Right cardiac atrium (tissue), 5 donors: ENCODE measurements at regions not wholly inside any gene's neighbourhood (a gene's known extent, or its start where the extent isn't known, plus 50 kb on each side); places are given as distances from the start of the nearest gene placed in this dataset.
"Not testable (repeated sequence)": the region's sequence is repeated elsewhere in the genome, so short reads cannot be mapped to it uniquely, and the experiment has no call there.

Experiments used
- ATAC-seq, 2 donors: fragments of 200-7000 bp; cut with Tn5 transposase; one replicate each; pipeline versions ENCODE4 v1.8.0 to v1.9.1; 2020; ENCODE audit warnings: moderate library complexity in 2 of 2, mild to moderate bottlenecking in 1 of 2
- DNase-seq, 3 donors: peaks; one replicate each; pipeline ENCODE4 v3.0.0-alpha.2; 2020
- H3K27ac ChIP-seq: one replicate; pipeline ENCODE4 v1.5.1; 2013; ENCODE audit warnings: mild to moderate bottlenecking, low read length, control low read depth, moderate library complexity
- H3K27me3 ChIP-seq: one replicate; pipeline ENCODE4 v1.6.1; 2013; ENCODE audit not compliant: control insufficient read depth, insufficient read depth
- H3K4me1 ChIP-seq: one replicate; pipeline ENCODE4 v1.6.1; 2013; ENCODE audit warnings: low read length; ENCODE audit not compliant: control insufficient read depth, insufficient read depth
- H3K4me3 ChIP-seq: one replicate; pipeline ENCODE4 v1.5.1; 2013; ENCODE audit warnings: low read length, control low read depth
- H3K9me3 ChIP-seq: one replicate; pipeline ENCODE4 v1.6.1; 2013; ENCODE audit warnings: low read length; ENCODE audit not compliant: control insufficient read depth
- WGBS: extraction: QIAGEN DNeasy Blood & Tissue Kit; methylation state at CpG from one replicate; pipeline ENCODE4 v1.1.7; 2013; 5-methylcytosine and 5-hydroxymethylcytosine counted together
- intact Hi-C, 4 donors: fragments of 100-400 bp; cut with DNase I; formaldehyde crosslinking; loops; one replicate each; pipeline versions ENCODE4 v1.11.0 to v1.14.0; 2022 to 2023
- donor health status: healthy with polysubstance abuse.
- donor health status: DM: no; HTN: yes; CAD: no.
- donor health status: DM: no; HTN: no; CAD: no.
- donor health status: DM: no; HTN: yes; CAD: no; lungs with severe emphysema.
- donor health status: DM: yes; HTN: yes; CAD: no.

GRCh38 chr4:110399046-110399445 lies 76.9 kb upstream of the ENPEP start:
- WGBS: 80% methylated on average over 10 of the region's 10 CpGs
- ATAC-seq, H3K9me3 ChIP-seq, DNase-seq, intact Hi-C loops, H3K4me3 ChIP-seq, H3K4me1 ChIP-seq, H3K27ac ChIP-seq, H3K27me3 ChIP-seq: not testable (repeated sequence)

GRCh38 chr4:110396963-110397362 lies 79.0 kb upstream of the ENPEP start:
- Histone ChIP-seq H3K4me3 (no peak overlapping the region), H3K9me3 (no peaks in the 10 kb centered on the region), H3K27me3 (peaks cover 3% of the 10 kb centered on the region), H3K27ac (no peak overlapping the region), H3K4me1 (no peaks in the 10 kb centered on the region)
- 87% methylated on average over 2 of the region's 2 CpGs for WGBS
- no peak for DNase-seq
- intact Hi-C loops: no loop called here
- no peak for ATAC-seq

GRCh38 chr4:110395421-110395820 lies 80.5 kb upstream of the ENPEP start:
- Histone ChIP-seq H3K27ac (no peak overlapping the region), H3K27me3 (peaks cover 3% of the 10 kb centered on the region), H3K4me3 (no peak overlapping the region), H3K9me3 (no peaks in the 10 kb centered on the region), H3K4me1 (no peaks in the 10 kb centered on the region)
- DNase-seq (no peak), ATAC-seq (no peak)
- 85% methylated on average over 1 of the region's 1 CpG for WGBS
- intact Hi-C loops: no loop called here

- intact Hi-C loops: no loop called here
- Histone ChIP-seq H3K4me1 (no peaks in the 10 kb centered on the region), H3K27ac (no peak overlapping the region), H3K4me3 (no peak overlapping the region), H3K9me3 (no peaks in the 10 kb centered on the region), H3K27me3 (peaks cover 3% of the 10 kb centered on the region)
- no peak for DNase-seq
- no peak for ATAC-seq
These were observed 81.1 kb upstream of the ENPEP start for GRCh38 chr4:110394871-110395270.

GRCh38 chr4:110381784-110382183 lies 94.2 kb upstream of the ENPEP start:
- no peaks in the 10 kb centered on the region for H3K27me3 ChIP-seq
- no peak overlapping the region for H3K4me3 ChIP-seq
- no peaks in the 10 kb centered on the region for H3K4me1 ChIP-seq
- DNase-seq (no peak), ATAC-seq (no peak)
- no peak overlapping the region for H3K27ac ChIP-seq
- intact Hi-C loops: no loop called here
- no peaks in the 10 kb centered on the region for H3K9me3 ChIP-seq

GRCh38 chr4:110372485-110372884 lies 103.5 kb upstream of the ENPEP start:
- Histone ChIP-seq H3K4me1 (no peaks in the 10 kb centered on the region), H3K27me3 (no peaks in the 10 kb centered on the region), H3K9me3 (no peaks in the 10 kb centered on the region), H3K27ac (no peak overlapping the region), H3K4me3 (no peak overlapping the region)
- ATAC-seq: no peak
- WGBS: 68% methylated on average over 2 of the region's 2 CpGs
- no peak for DNase-seq
- intact Hi-C loops: no loop called here

- no peaks in the 10 kb centered on the region for H3K27me3 ChIP-seq
- no peaks in the 10 kb centered on the region for H3K9me3 ChIP-seq
- DNase-seq (no peak), ATAC-seq (no peak)
- intact Hi-C loops: no loop called here
- no peak overlapping the region for H3K27ac ChIP-seq
- WGBS: 55% methylated on average over 4 of the region's 4 CpGs
- no peak overlapping the region for H3K4me3 ChIP-seq
- no peaks in the 10 kb centered on the region for H3K4me1 ChIP-seq
These were observed 104.8 kb upstream of the ENPEP start for GRCh38 chr4:110371016-110371770.

GRCh38 chr4:110368409-110368808 lies 107.5 kb upstream of the ENPEP start:
- no peak for ATAC-seq
- WGBS: 89% methylated on average over 3 of the region's 3 CpGs

GRCh38 chr4:110367156-110367555 lies 108.8 kb upstream of the ENPEP start:
- intact Hi-C loops: no loop called here
- DNase-seq (no peak), ATAC-seq (no peak)
- no peaks in the 10 kb centered on the region for H3K27me3 ChIP-seq
- H3K4me3 ChIP-seq: no peak overlapping the region
- H3K4me1 ChIP-seq: peaks cover 1% of the 10 kb centered on the region
- no peak overlapping the region for H3K27ac ChIP-seq
- 83% methylated on average over 3 of the region's 3 CpGs for WGBS
- H3K9me3 ChIP-seq: no peaks in the 10 kb centered on the region

More at GRCh38 chr4:110368409-110368808, 107.5 kb upstream of the ENPEP start:
- no peak overlapping the region for H3K4me3 ChIP-seq
- H3K9me3 ChIP-seq: no peaks in the 10 kb centered on the region
- H3K27ac ChIP-seq: no peak overlapping the region
- H3K4me1 ChIP-seq: peaks cover 1% of the 10 kb centered on the region
- no peaks in the 10 kb centered on the region for H3K27me3 ChIP-seq
- intact Hi-C loops: no loop called here
- no peak for DNase-seq

GRCh38 chr4:110365761-110366160 lies 110.2 kb upstream of the ENPEP start:
- peaks cover 1% of the 10 kb centered on the region for H3K4me1 ChIP-seq
- intact Hi-C loops: no loop called here
- WGBS: 48% methylated on average over 1 of the region's 1 CpG

GRCh38 chr4:110364911-110365520 lies 110.9 kb upstream of the ENPEP start:
- H3K4me1 ChIP-seq: peaks cover 1% of the 10 kb centered on the region
- no peak overlapping the region for H3K4me3 ChIP-seq
- peak in 1 of 3 donors; percentile 57 for DNase-seq
- H3K27ac ChIP-seq: peak overlapping the region; percentile 23
- WGBS: 31% methylated on average over 3 of the region's 3 CpGs
- peak; percentile 51 to 70 for ATAC-seq
- intact Hi-C loops: no loop called here
- H3K27me3 ChIP-seq: no peaks in the 10 kb centered on the region
- no peaks in the 10 kb centered on the region for H3K9me3 ChIP-seq

More at GRCh38 chr4:110365761-110366160, 110.2 kb upstream of the ENPEP start:
- no peak for DNase-seq
- ATAC-seq: no peak
- Histone ChIP-seq H3K27ac (no peak overlapping the region), H3K27me3 (no peaks in the 10 kb centered on the region), H3K4me3 (no peak overlapping the region), H3K9me3 (no peaks in the 10 kb centered on the region)
